Smooth muscle cell (in vitro differentiated cells): ENCODE measurements at regions not wholly inside any gene's neighbourhood (a gene's known extent, or its start where the extent isn't known, plus 50 kb on each side); places are given as distances from the start of the nearest gene placed in this dataset.

ENCODE experiments used
- DNase-seq: peaks from one replicate; lab custom pipeline; 2025; ENCODE audit not compliant: unreplicated experiment; lab: John Stamatoyannopoulos, UW
- H2AFZ ChIP-seq: fragments of 200-600 bp; sonication (generic); 2 replicates; pipeline ENCODE4 v1.6.0; 2016; ENCODE audit warnings: antibody characterized with exemption, low read depth, mild to moderate bottlenecking
- H3F3A ChIP-seq: fragments of 200-600 bp; sonication (generic); 2 replicates; pipeline ENCODE4 v1.6.0; 2017; ENCODE audit warnings: antibody characterized with exemption, low read depth
- H3K27ac ChIP-seq: fragments of 200-600 bp; sonication (generic); 2 replicates; pipeline ENCODE4 v1.5.1; 2016; ENCODE audit warnings: low read depth, mild to moderate bottlenecking
- H3K27me3 ChIP-seq: fragments of 200-600 bp; sonication (generic); 2 replicates; pipeline ENCODE4 v1.6.1; 2016; ENCODE audit warnings: low read depth, mild to moderate bottlenecking
- H3K36me3 ChIP-seq: fragments of 200-600 bp; sonication (generic); 2 replicates; pipeline ENCODE4 v1.5.1; 2016; ENCODE audit warnings: low read depth
- H3K4me1 ChIP-seq: fragments of 200-600 bp; sonication (generic); 2 replicates; pipeline ENCODE4 v1.5.1; 2016; ENCODE audit warnings: low read depth
- H3K4me2 ChIP-seq: fragments of 200-600 bp; sonication (generic); 2 replicates; pipeline ENCODE4 v1.6.0; 2016; ENCODE audit warnings: mild to moderate bottlenecking
- H3K4me3 ChIP-seq: fragments of 200-600 bp; sonication (generic); 2 replicates; pipeline ENCODE4 v1.5.1; 2016; ENCODE audit warnings: mild to moderate bottlenecking
- H3K79me2 ChIP-seq: fragments of 200-600 bp; sonication (generic); 2 replicates; pipeline ENCODE4 v1.6.0; 2016; ENCODE audit warnings: low read depth, mild to moderate bottlenecking
- H3K9ac ChIP-seq: fragments of 200-600 bp; sonication (generic); 2 replicates; pipeline ENCODE4 v1.6.0; 2016; ENCODE audit warnings: low read depth
- H3K9me3 ChIP-seq: fragments of 200-600 bp; sonication (generic); replicated peaks from 2 replicates; pipeline ENCODE4 v1.5.1; 2016; ENCODE audit warnings: low read depth
- H4K20me1 ChIP-seq: fragments of 200-600 bp; sonication (generic); 2 replicates; pipeline ENCODE4 v1.6.0; 2016; ENCODE audit warnings: low read depth
- CTCF ChIP-seq: fragments of 200-600 bp; sonication (generic); IDR thresholded peaks from 2 replicates; pipeline ENCODE4 v1.5.1; 2017; ENCODE audit warnings: borderline replicate concordance, mild to moderate bottlenecking, antibody characterized with exemption; ENCODE audit not compliant: insufficient read depth, poor library complexity, severe bottlenecking
- WGBS: methylation state at CpG from one replicate; pipeline ENCODE4 v1.1.7; 2016; ENCODE audit warnings: low lambda C conversion rate; 5-methylcytosine and 5-hydroxymethylcytosine counted together

DNA sequence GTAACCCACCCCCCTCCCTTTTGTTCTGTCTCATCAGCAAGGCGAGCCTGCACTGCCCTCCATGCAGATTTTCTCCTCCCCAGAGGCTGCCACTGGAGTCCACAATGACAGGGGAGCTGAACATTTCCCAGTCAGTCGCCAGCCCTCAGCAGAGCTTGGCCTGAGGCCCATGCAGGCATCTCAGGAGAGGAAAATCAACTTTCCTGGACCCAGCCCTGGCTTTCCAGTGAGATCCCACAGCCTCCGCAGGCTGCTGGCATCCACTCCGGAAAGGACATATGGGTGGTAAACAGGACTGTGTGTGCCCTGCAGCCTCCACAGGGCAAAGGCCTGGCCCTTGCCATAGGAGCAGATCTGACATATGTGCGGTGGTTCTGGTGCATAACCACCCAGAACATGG, 253.8 kb downstream of the TNS1 start:
- Histone ChIP-seq H2AFZ (no peak overlapping the region), H3K27me3 (no peaks in the 10 kb centered on the region), H3K4me3 (no peak overlapping the region), H4K20me1 (no peaks in the 10 kb centered on the region), H3K4me2 (no peak overlapping the region), H3K27ac (no peak overlapping the region), H3K9ac (no peak overlapping the region), H3F3A (no peaks in the 10 kb centered on the region), H3K4me1 (no peaks in the 10 kb centered on the region), H3K79me2 (no peaks in the 10 kb centered on the region), H3K36me3 (no peaks in the 10 kb centered on the region), H3K9me3 (no peaks in the 10 kb centered on the region)
- DNase-seq, result no peak
- WGBS, result 76% methylated on average over 5 of the region's 5 CpGs
- no peak for TF ChIP-seq CTCF

GRCh38 chr2:217746808-217747207, 256.0 kb downstream of the TNS1 start:
- no peak for TF ChIP-seq CTCF
- H3K27me3 ChIP-seq, result no peaks in the 10 kb centered on the region

DNA sequence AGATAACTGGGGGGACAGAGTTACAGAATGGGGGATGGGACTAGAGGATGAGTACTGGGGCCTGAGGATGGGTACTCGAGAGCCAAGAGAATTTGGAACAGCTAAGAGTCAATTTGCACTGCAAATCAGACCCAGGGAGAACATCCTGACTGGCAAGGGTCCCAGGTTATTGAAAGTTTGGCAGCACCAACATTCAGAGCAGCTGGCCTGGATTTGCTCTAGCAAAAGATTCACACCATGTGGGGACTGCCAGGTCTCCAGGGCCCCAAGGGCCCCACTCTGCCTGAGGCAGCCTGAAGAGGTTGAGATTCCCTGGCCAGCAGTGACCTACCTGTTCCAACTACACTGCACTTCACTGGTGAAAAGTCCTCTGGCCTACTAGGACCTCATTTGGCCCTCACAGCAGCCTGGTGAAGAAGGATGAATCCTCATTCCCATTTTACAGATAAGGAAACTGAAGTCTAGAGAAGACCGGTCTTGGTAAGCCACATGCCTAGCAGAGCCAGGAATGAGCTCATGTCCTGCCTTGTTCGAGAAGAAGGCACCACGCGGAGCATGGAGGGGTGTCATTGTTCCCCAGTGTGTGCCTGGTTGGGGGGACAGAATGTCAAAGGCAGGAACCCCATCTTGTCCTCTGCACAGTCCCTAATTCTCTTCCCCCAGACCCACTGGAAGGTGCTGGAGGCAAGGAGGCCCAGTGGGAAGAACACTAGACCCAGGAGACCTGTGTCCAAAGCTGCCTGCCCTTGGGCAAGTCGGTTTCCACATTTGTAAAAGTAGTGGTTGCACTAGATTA, 258.6 kb downstream of the TNS1 start:
- H3K4me1 ChIP-seq, result no peaks in the 10 kb centered on the region
- no peaks in the 10 kb centered on the region for H3K9me3 ChIP-seq
- no peaks in the 10 kb centered on the region for H3F3A ChIP-seq
- no peak for DNase-seq
- no peak overlapping the region for H3K4me2 ChIP-seq
- no peaks in the 10 kb centered on the region for H3K36me3 ChIP-seq
- H3K79me2 ChIP-seq, result no peaks in the 10 kb centered on the region
- H3K27ac ChIP-seq, result no peak overlapping the region
- TF ChIP-seq CTCF, result no peak
- no peak overlapping the region for H3K9ac ChIP-seq
- H2AFZ ChIP-seq, result no peak overlapping the region
- H4K20me1 ChIP-seq, result no peaks in the 10 kb centered on the region
- WGBS, result 96% methylated on average over 6 of the region's 6 CpGs
- H3K27me3 ChIP-seq, result no peaks in the 10 kb centered on the region
- H3K4me3 ChIP-seq, result no peak overlapping the region

More at GRCh38 chr2:217746808-217747207, 256.0 kb downstream of the TNS1 start:
- Histone ChIP-seq H3K4me3 (no peak overlapping the region), H2AFZ (no peak overlapping the region), H3K79me2 (no peaks in the 10 kb centered on the region), H3K9ac (no peak overlapping the region), H3K27ac (no peak overlapping the region), H3K4me1 (no peaks in the 10 kb centered on the region), H3F3A (no peaks in the 10 kb centered on the region), H3K36me3 (no peaks in the 10 kb centered on the region), H3K9me3 (no peaks in the 10 kb centered on the region), H3K4me2 (no peak overlapping the region), H4K20me1 (no peaks in the 10 kb centered on the region)
- 64% methylated on average over 3 of the region's 3 CpGs for WGBS
- no peak for DNase-seq

- Histone ChIP-seq H2AFZ (no peak overlapping the region), H3K9me3 (no peaks in the 10 kb centered on the region), H3K27me3 (no peaks in the 10 kb centered on the region), H3K9ac (no peak overlapping the region), H3K36me3 (no peaks in the 10 kb centered on the region), H3K4me1 (no peaks in the 10 kb centered on the region), H3K27ac (no peak overlapping the region), H4K20me1 (no peaks in the 10 kb centered on the region), H3K4me2 (no peak overlapping the region), H3K79me2 (no peaks in the 10 kb centered on the region), H3F3A (no peaks in the 10 kb centered on the region), H3K4me3 (no peak overlapping the region)
- DNase-seq, result no peak
- WGBS, result 93% methylated on average over 2 of the region's 2 CpGs
- no peak for TF ChIP-seq CTCF
Measured at GRCh38 chr2:217743407-217743806, 259.4 kb downstream of the TNS1 start.
